Endothelial cell (in vitro differentiated cells): ENCODE measurements at regions not wholly inside any gene's neighbourhood (a gene's known extent, or its start where the extent isn't known, plus 50 kb on each side); places are given as distances from the start of the nearest gene placed in this dataset.

ENCODE experiments used
- DNase-seq: peaks from one replicate; pipeline ENCODE4 v3.0.0; 2021; ENCODE audit warnings: low spot score
- H3K27ac Mint-ChIP-seq: one replicate; pipeline ENCODE4 v1.8.0; 2021; ENCODE audit warnings: mixed read lengths, inconsistent platforms; ENCODE audit not compliant: unreplicated experiment
- H3K27me3 Mint-ChIP-seq: one replicate; pipeline ENCODE4 v1.8.0; 2021; ENCODE audit warnings: mild to moderate bottlenecking, moderate library complexity, mixed read lengths, inconsistent platforms; ENCODE audit not compliant: unreplicated experiment
- H3K36me3 Mint-ChIP-seq: one replicate; pipeline ENCODE4 v1.8.0; 2021; ENCODE audit warnings: mild to moderate bottlenecking, low read depth, mixed read lengths, inconsistent platforms; ENCODE audit not compliant: unreplicated experiment
- H3K4me1 Mint-ChIP-seq: one replicate; pipeline ENCODE4 v1.8.0; 2021; ENCODE audit warnings: mild to moderate bottlenecking, mixed read lengths, inconsistent platforms; ENCODE audit not compliant: unreplicated experiment
- H3K4me3 Mint-ChIP-seq: one replicate; pipeline ENCODE4 v1.8.0; 2021; ENCODE audit warnings: mild to moderate bottlenecking, mixed read lengths, inconsistent platforms; ENCODE audit not compliant: unreplicated experiment
- H3K9me3 Mint-ChIP-seq: one replicate; pipeline ENCODE4 v1.8.0; 2021; ENCODE audit warnings: mixed read lengths, inconsistent platforms; ENCODE audit not compliant: unreplicated experiment
- CTCF ChIP-seq: fragments of 200-600 bp; sonication (generic); IDR thresholded peaks from one replicate; pipeline ENCODE4 v1.5.0; 2021; ENCODE audit warnings: antibody characterized with exemption; ENCODE audit not compliant: unreplicated experiment

GRCh38 chr6:92911301-92911700 lies 508.1 kb downstream of the EPHA7 start:
- Mint-ChIP-seq H3K9me3 (no peaks in the 10 kb centered on the region), H3K4me1 (peaks cover 2% of the 10 kb centered on the region), H3K36me3 (no peaks in the 10 kb centered on the region), H3K4me3 (no peak overlapping the region), H3K27me3 (no peaks in the 10 kb centered on the region), H3K27ac (no peak overlapping the region)
- TF ChIP-seq CTCF, result no peak
- no peak for DNase-seq

GRCh38 chr6:92910646-92911045 lies 508.7 kb downstream of the EPHA7 start:
- DNase-seq, result no peak
- no peaks in the 10 kb centered on the region for H3K4me1 Mint-ChIP-seq
- H3K4me3 Mint-ChIP-seq, result no peak overlapping the region
- H3K27me3 Mint-ChIP-seq, result no peaks in the 10 kb centered on the region
- no peak for TF ChIP-seq CTCF
- H3K9me3 Mint-ChIP-seq, result no peaks in the 10 kb centered on the region
- H3K27ac Mint-ChIP-seq, result no peak overlapping the region
- no peaks in the 10 kb centered on the region for H3K36me3 Mint-ChIP-seq

GRCh38 chr6:92906385-92906784 lies 513.0 kb downstream of the EPHA7 start:
- H3K4me3 Mint-ChIP-seq, result no peak overlapping the region

GRCh38 chr6:92893741-92894140 lies 525.6 kb downstream of the EPHA7 start:
- Mint-ChIP-seq H3K27ac (no peak overlapping the region), H3K36me3 (no peaks in the 10 kb centered on the region), H3K9me3 (no peaks in the 10 kb centered on the region), H3K4me1 (no peaks in the 10 kb centered on the region), H3K4me3 (no peak overlapping the region), H3K27me3 (no peaks in the 10 kb centered on the region)
- TF ChIP-seq CTCF, result no peak
- no peak for DNase-seq

More at GRCh38 chr6:92906385-92906784, 513.0 kb downstream of the EPHA7 start:
- H3K27ac Mint-ChIP-seq, result no peak overlapping the region
- no peaks in the 10 kb centered on the region for H3K9me3 Mint-ChIP-seq
- H3K27me3 Mint-ChIP-seq, result no peaks in the 10 kb centered on the region
- no peak for DNase-seq
- no peaks in the 10 kb centered on the region for H3K36me3 Mint-ChIP-seq
- TF ChIP-seq CTCF, result no peak
- H3K4me1 Mint-ChIP-seq, result no peaks in the 10 kb centered on the region

GRCh38 chr6:92892626-92893170 lies 526.7 kb downstream of the EPHA7 start:
- H3K9me3 Mint-ChIP-seq, result no peaks in the 10 kb centered on the region
- H3K27me3 Mint-ChIP-seq, result no peaks in the 10 kb centered on the region
- DNase-seq, result no peak

More at GRCh38 chr6:92892626-92893170, 526.7 kb downstream of the EPHA7 start:
- Mint-ChIP-seq H3K36me3 (no peaks in the 10 kb centered on the region), H3K4me3 (no peak overlapping the region), H3K27ac (no peak overlapping the region), H3K4me1 (no peaks in the 10 kb centered on the region)
- TF ChIP-seq CTCF, result no peak
